Choroid plexus epithelial cell (primary cell): ENCODE measurements at regions not wholly inside any gene's neighbourhood (a gene's known extent, or its start where the extent isn't known, plus 50 kb on each side); places are given as distances from the start of the nearest gene placed in this dataset.

ENCODE experiments used
- DNase-seq: peaks from one replicate; pipeline ENCODE4 v3.0.0-alpha.2; 2010; ENCODE audit warnings: low read depth
- H3K4me3 ChIP-seq: 2 replicates; pipeline ENCODE4 v1.5.1; 2011; ENCODE audit warnings: low read depth, mild to moderate bottlenecking, control low read depth, low read length, moderate library complexity
- CTCF ChIP-seq: conservative IDR thresholded peaks from 2 replicates; pipeline ENCODE4 v1.5.1; 2011; ENCODE audit warnings: low read depth, mild to moderate bottlenecking, control low read depth, inconsistent platforms, low read length, moderate library complexity

GRCh38 chr4:177147668-177148067, 162.0 kb upstream of the NEIL3 start:
- no peak for TF ChIP-seq CTCF
- H3K4me3 ChIP-seq: no peak overlapping the region
- DNase-seq: no peak

GRCh38 chr4:177155454-177155853, 154.2 kb upstream of the NEIL3 start:
- H3K4me3 ChIP-seq: no peak overlapping the region

DNA sequence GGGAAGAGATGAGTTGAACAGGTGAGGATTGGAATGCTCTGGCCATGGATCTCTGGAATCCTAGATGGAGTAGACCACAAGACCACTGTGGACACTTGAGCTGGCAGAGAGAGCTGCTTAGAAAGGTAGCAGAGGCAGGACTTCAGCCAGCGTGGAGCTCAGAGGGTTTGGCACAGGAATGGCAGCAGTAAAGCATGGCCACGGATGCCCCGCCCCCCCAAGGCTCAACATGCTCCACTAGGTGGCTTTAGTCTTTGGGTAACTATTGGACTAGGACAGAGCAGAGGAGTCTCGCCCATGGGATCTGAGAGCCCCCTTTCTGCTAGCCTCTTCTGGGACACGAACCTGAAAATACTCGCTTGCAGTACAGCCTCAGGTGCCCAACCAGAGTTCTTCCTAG, 150.1 kb upstream of the NEIL3 start:
- no peak for TF ChIP-seq CTCF
- no peak overlapping the region for H3K4me3 ChIP-seq
- DNase-seq: no peak

More at GRCh38 chr4:177155454-177155853, 154.2 kb upstream of the NEIL3 start:
- DNase-seq: no peak
- TF ChIP-seq CTCF: no peak

DNA sequence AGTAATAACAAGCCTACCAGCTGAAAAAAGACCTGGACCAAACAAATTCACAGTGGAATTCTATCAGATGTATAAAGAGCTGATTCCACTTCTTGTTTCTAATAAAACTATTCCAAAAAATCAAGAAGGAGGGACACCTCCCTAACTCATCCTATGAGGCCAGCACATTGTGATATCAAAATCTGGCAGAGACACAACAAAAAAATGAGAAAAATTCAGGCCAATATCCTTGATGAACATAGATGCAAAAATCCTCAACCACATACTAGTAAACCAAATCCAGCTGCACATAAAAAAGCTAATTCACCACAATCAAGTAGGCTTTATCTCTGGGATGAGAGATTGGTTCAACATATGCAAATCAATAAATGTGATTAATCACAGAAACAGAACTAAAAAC, 147.9 kb upstream of the NEIL3 start:
- no peak for TF ChIP-seq CTCF
- no peak for DNase-seq

DNA sequence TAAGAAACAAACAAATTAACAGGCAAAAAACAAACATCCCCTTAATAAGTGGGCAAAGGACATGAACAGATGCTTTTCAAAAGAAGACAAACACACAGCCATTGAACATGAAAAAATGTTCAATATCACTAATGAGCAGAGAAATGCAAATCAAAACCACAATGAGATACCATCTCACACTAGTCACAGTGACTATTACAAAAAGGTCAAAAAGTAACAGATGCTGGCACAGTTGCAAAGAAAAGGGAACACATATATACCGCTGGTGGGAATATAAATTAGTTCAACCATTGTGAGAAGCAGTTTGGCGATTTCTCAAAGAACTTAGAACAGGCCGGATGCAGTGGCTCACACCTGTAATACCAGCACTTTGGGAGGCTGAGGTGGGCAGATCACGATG, 146.1 kb upstream of the NEIL3 start:
- TF ChIP-seq CTCF: no peak
- no peak overlapping the region for H3K4me3 ChIP-seq
- DNase-seq: no peak

More for the DNA sequence above, 147.9 kb upstream of the NEIL3 start:
- H3K4me3 ChIP-seq: no peak overlapping the region

GRCh38 chr4:177171588-177171987, 138.1 kb upstream of the NEIL3 start:
- DNase-seq: no peak
- no peak for TF ChIP-seq CTCF
- no peak overlapping the region for H3K4me3 ChIP-seq

DNA sequence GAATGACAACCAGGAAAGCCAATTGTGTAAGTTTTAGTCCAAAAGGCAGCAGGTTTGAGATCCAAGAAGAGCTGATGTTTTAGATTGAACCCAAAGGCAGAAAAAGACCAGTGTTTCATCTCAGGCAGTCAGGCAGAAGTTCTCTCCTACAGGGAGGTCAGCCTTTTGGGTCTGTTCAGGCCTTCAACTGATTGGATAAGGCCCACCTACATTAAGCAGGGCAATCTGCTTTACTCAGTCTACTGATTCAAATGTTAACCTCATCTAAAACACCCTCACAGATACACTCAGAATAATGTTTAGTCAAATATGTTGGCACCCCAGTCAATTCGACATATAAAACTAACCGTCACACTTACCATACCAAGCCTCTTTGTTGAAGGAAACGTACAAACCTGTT, 134.2 kb upstream of the NEIL3 start:
- no peak overlapping the region for H3K4me3 ChIP-seq
- TF ChIP-seq CTCF: no peak
- DNase-seq: no peak
